Right atrium auricular region (tissue), 2 donors: ENCODE measurements at regions not wholly inside any gene's neighbourhood (a gene's known extent, or its start where the extent isn't known, plus 50 kb on each side); places are given as distances from the start of the nearest gene placed in this dataset.

Experiments used
- DNase-seq: peaks from one replicate; pipeline ENCODE4 v3.0.0-alpha.2; 2019; ENCODE audit warnings: low spot score
- H3K27ac ChIP-seq, 2 donors: fragments of 200-600 bp; sonication (generic); 1 replicate in 1 of 2; 2 replicates in 1 of 2; pipeline ENCODE4 v1.5.1; 2016 to 2019
- H3K27me3 ChIP-seq, 2 donors: fragments of 200-600 bp; sonication (generic); one replicate each; pipeline versions ENCODE4 v1.5.1 to v1.6.0; 2017 to 2019
- H3K36me3 ChIP-seq: fragments of 200-600 bp; sonication (generic); one replicate; pipeline ENCODE4 v1.5.1; 2016
- H3K4me1 ChIP-seq, 2 donors: fragments of 200-600 bp; sonication (generic); one replicate each; pipeline versions ENCODE4 v1.5.1 to v1.6.0; 2017 to 2019
- H3K4me3 ChIP-seq, 2 donors: fragments of 200-600 bp; sonication (generic); 1 replicate in 1 of 2; 2 replicates in 1 of 2; pipeline ENCODE4 v1.5.1; 2017 to 2019; ENCODE audit warnings: mild to moderate bottlenecking in 1 of 2, moderate library complexity in 1 of 2
- H3K9me3 ChIP-seq, 2 donors: fragments of 200-600 bp; sonication (generic); one replicate each; pipeline ENCODE4 v1.5.1; 2019
- TF ChIP-seq, protein P1 (sequence below), 2 donors: fragments of 200-600 bp; sonication (generic); IDR thresholded peaks; one replicate each; pipeline ENCODE4 v1.5.1; 2019; ENCODE audit warnings: antibody characterized with exemption in 2 of 2

DNA sequence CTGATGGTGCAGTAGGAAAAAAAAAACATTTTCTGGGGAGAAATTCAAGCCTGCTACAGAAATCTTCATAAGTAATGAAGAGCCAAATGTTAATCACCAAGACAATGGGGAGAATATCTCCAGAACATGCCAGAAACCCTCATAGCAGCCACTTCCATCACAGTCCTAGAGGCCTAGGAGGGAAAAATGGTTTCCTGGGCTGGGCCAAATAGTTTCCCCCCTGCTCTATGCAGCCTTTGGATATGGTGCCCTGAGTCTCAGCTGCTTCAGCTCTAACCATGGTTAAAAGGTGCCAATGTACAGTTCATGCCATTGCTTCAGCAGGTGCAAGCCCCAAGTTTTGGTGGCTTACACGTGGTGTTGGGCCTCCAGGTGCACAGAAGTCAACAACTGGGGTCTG is 113.1 kb downstream of the ZNF648 start:
- H3K27ac ChIP-seq: no peak overlapping the region
- no peak for DNase-seq
- H3K36me3 ChIP-seq: no peaks in the 10 kb centered on the region
- no peaks in the 10 kb centered on the region for H3K27me3 ChIP-seq
- H3K4me1 ChIP-seq: no peaks in the 10 kb centered on the region
- no peak overlapping the region for H3K4me3 ChIP-seq
- TF ChIP-seq, protein P1, sequence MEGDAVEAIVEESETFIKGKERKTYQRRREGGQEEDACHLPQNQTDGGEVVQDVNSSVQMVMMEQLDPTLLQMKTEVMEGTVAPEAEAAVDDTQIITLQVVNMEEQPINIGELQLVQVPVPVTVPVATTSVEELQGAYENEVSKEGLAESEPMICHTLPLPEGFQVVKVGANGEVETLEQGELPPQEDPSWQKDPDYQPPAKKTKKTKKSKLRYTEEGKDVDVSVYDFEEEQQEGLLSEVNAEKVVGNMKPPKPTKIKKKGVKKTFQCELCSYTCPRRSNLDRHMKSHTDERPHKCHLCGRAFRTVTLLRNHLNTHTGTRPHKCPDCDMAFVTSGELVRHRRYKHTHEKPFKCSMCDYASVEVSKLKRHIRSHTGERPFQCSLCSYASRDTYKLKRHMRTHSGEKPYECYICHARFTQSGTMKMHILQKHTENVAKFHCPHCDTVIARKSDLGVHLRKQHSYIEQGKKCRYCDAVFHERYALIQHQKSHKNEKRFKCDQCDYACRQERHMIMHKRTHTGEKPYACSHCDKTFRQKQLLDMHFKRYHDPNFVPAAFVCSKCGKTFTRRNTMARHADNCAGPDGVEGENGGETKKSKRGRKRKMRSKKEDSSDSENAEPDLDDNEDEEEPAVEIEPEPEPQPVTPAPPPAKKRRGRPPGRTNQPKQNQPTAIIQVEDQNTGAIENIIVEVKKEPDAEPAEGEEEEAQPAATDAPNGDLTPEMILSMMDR (IDR thresholded peaks at IDR 0.05): no peak
- H3K9me3 ChIP-seq: peaks cover 0 to 9% of the 10 kb centered on the region in 2 donors

DNA sequence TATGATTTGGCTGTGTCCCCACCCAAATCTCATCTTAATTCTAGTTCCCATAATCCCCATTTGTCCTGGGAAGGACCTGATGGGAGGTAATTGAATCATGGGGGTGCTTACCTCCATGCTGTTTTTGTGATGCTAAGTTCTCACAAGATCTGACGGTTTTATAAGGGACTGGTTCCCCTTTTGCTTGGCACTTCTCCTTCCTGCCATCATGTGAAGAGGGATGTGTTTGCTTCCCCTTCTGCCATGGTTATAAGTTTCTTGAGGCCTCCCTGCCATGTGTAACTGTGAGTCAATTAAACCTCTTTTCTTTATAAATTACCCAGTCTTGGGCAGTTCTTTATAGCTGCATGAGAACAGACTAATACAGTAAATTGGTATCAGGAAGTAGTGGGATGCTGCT is 114.1 kb downstream of the ZNF648 start:
- Histone ChIP-seq H3K4me1 (no peaks in the 10 kb centered on the region), H3K27ac (no peak overlapping the region), H3K4me3 (no peak overlapping the region), H3K36me3 (no peaks in the 10 kb centered on the region), H3K9me3 (peaks cover 0 to 9% of the 10 kb centered on the region in 2 donors), H3K27me3 (no peaks in the 10 kb centered on the region)
- TF ChIP-seq, protein P1 (IDR thresholded peaks at IDR 0.05): no peak
- DNase-seq: no peak

DNA sequence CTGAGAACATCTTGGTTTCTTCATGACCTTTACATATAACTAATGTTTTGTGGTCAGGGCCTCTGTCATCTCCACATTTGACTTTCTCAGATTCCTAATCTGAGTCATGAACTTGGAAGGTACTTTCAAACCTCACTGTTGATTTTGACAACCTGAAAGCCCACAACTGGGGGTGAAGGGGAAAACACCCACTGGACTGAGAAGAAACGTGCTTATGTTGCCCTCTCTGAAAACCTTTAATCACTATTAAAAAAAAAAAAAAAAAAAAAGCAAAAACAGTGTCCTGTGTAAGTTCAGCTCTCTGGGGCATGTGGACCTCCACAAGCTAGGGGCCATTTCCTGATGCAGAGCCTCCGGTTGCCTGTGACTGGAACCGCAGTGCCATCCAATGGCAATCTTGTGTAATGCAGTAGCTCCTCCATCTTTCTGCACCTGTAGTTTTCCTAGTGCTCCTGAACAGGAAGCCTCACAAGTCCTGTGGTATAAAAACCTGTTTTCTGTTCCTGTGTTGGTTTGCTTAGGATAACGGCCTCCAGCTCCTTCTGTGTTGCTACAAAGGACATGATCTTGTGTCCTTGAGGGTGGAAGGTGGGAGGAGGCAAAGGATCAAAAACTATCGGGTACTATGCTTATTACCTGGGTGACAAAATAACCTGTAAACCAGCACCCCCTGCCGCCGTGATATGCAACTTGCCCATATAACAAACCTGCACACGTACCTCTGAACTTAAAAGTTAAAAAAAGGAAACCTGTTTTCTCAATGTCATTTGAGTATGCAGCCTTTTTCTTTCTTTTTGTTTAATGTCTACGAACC is 124.5 kb downstream of the ZNF648 start:
- Histone ChIP-seq H3K9me3 (no peaks in the 10 kb centered on the region), H3K4me3 (no peak overlapping the region), H3K36me3 (no peaks in the 10 kb centered on the region), H3K27me3 (no peaks in the 10 kb centered on the region), H3K4me1 (no peaks in the 10 kb centered on the region), H3K27ac (no peak overlapping the region)
- no peak for DNase-seq
- TF ChIP-seq, protein P1 (IDR thresholded peaks at IDR 0.05): peak in 1 of 2 donors; percentile 53

DNA sequence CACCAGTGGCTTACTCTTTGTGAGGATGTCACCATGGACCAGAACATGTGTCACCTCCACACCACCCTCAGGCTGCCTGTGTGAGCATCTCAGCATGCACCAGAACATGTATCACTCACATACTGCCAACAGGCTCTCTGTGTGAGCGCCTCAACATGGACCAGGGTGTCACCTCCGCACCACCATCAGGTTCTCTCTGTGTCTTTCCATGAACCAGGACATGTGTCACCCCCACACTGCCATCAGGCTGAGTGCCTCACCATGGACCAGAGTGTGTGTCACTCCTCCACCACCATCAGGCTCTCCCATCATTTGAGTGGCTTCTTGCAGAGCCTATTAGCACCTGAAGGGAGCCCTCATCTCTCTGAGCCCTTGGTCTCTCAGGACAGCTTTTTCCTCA is 125.2 kb downstream of the ZNF648 start:
- DNase-seq: no peak
- Histone ChIP-seq H3K27me3 (no peaks in the 10 kb centered on the region), H3K36me3 (no peaks in the 10 kb centered on the region), H3K4me1 (no peaks in the 10 kb centered on the region), H3K9me3 (no peaks in the 10 kb centered on the region), H3K27ac (no peak overlapping the region), H3K4me3 (no peak overlapping the region)
- TF ChIP-seq, protein P1 (IDR thresholded peaks at IDR 0.05): no peak

DNA sequence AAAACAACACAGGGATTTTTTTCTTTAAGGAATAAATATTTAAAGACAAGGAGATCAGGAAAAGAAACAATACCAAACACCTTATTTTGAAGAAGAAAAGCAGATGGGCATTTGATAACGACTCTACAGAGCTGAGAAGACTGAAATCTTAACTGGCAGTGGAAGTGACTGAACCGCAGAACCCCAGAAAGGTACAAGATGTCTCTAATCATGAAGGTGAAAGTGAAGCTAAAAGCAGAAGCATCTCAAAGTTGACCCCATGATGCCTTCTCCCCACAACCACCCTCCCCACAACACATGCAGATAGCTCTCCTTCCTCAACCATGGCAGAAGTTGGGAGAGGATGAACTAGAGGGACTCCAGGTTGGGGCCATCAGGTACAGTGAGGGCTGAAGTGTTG is 129.6 kb downstream of the ZNF648 start:
- Histone ChIP-seq H3K4me1 (no peaks in the 10 kb centered on the region), H3K36me3 (no peaks in the 10 kb centered on the region), H3K27me3 (no peaks in the 10 kb centered on the region), H3K9me3 (no peaks in the 10 kb centered on the region), H3K4me3 (no peak overlapping the region), H3K27ac (no peak overlapping the region)
- TF ChIP-seq, protein P1 (IDR thresholded peaks at IDR 0.05): no peak
- no peak for DNase-seq

DNA sequence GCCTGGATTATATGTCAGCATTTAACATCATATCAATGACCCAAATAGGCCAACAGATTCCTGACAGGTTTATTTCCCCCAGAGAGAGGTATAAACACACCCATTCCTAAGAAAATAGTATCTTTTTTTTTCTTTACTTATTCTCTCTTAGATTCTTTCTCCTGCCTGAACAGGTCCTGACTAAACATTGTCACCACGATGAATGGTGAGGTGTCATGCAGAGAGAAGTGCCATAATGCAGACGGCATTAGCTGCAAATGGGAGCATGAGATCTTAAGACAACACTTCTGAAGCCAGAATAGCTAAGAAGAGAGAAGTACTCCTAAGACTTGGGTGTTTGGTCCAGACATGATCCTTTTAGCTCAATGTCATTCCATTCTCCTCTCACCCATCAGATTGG is 131.3 kb downstream of the ZNF648 start:
- Histone ChIP-seq H3K36me3 (no peaks in the 10 kb centered on the region), H3K4me3 (no peak overlapping the region), H3K4me1 (no peaks in the 10 kb centered on the region), H3K27me3 (no peaks in the 10 kb centered on the region), H3K9me3 (no peaks in the 10 kb centered on the region), H3K27ac (no peak overlapping the region)
- DNase-seq: no peak
- TF ChIP-seq, protein P1 (IDR thresholded peaks at IDR 0.05): no peak
